Astrocyte (in vitro differentiated cells and primary cell): ENCODE measurements at regions not wholly inside any gene's neighbourhood (a gene's known extent, or its start where the extent isn't known, plus 50 kb on each side); places are given as distances from the start of the nearest gene placed in this dataset.

ENCODE experiments used
- DNase-seq: peaks from one replicate; pipeline ENCODE4 v3.0.0-alpha.2; 2010; ENCODE audit warnings: low read depth
- FAIRE-seq: peaks from 2 replicates; lab custom pipeline; 2011; peaks lifted over from hg19 to GRCh38; lab: Jason Lieb, UNC
- H2AFZ ChIP-seq: 2 replicates; pipeline ENCODE4 v1.6.0; 2012; ENCODE audit warnings: low read depth, low read length, inconsistent platforms
- H3K27ac ChIP-seq: 2 replicates; pipeline ENCODE4 v1.5.1; 2011; ENCODE audit warnings: low read depth, low read length, inconsistent platforms
- H3K27me3 ChIP-seq: 2 replicates; pipeline ENCODE4 v1.6.0; 2011; ENCODE audit warnings: low read length, inconsistent platforms; ENCODE audit not compliant: insufficient read depth
- H3K36me3 ChIP-seq: 2 replicates; pipeline ENCODE4 v1.5.1; 2011; ENCODE audit warnings: low read length, inconsistent platforms; ENCODE audit not compliant: insufficient read depth
- H3K4me1 ChIP-seq: 2 replicates; pipeline ENCODE4 v1.5.1; 2011; ENCODE audit warnings: low read length, inconsistent platforms; ENCODE audit not compliant: insufficient read depth
- H3K4me2 ChIP-seq: 2 replicates; pipeline ENCODE4 v1.6.0; 2012; ENCODE audit warnings: low read length, inconsistent platforms
- H3K4me3 ChIP-seq: 2 replicates; pipeline ENCODE4 v1.5.1; 2011; ENCODE audit warnings: low read depth, mild to moderate bottlenecking, low read length, inconsistent platforms; ENCODE audit not compliant: insufficient read depth
- H3K79me2 ChIP-seq: 2 replicates; pipeline ENCODE4 v1.6.0; 2012; ENCODE audit warnings: mild to moderate bottlenecking, low read length, inconsistent platforms; ENCODE audit not compliant: insufficient read depth
- H3K9ac ChIP-seq: 2 replicates; pipeline ENCODE4 v1.6.0; 2012; ENCODE audit warnings: mild to moderate bottlenecking, low read length, inconsistent platforms
- H3K9me3 ChIP-seq: 2 replicates; pipeline ENCODE4 v1.5.1; 2012; ENCODE audit warnings: low read depth, mild to moderate bottlenecking, low read length, inconsistent platforms; ENCODE audit not compliant: insufficient read depth
- H4K20me1 ChIP-seq: 2 replicates; pipeline ENCODE4 v1.6.0; 2012; ENCODE audit warnings: low read length, inconsistent platforms; ENCODE audit not compliant: insufficient read depth
- H3K27ac Mint-ChIP-seq: one replicate; pipeline ENCODE4 v1.8.0; 2021; ENCODE audit warnings: mild to moderate bottlenecking, mixed read lengths; ENCODE audit not compliant: unreplicated experiment
- H3K27me3 Mint-ChIP-seq: one replicate; pipeline ENCODE4 v1.8.0; 2021; ENCODE audit warnings: low read depth, mixed read lengths; ENCODE audit not compliant: unreplicated experiment
- H3K36me3 Mint-ChIP-seq: one replicate; pipeline ENCODE4 v1.8.0; 2021; ENCODE audit warnings: low read depth, mixed read lengths; ENCODE audit not compliant: unreplicated experiment
- H3K4me1 Mint-ChIP-seq: one replicate; pipeline ENCODE4 v1.8.0; 2021; ENCODE audit warnings: low read depth, mixed read lengths; ENCODE audit not compliant: unreplicated experiment
- H3K4me3 Mint-ChIP-seq: one replicate; pipeline ENCODE4 v1.8.0; 2021; ENCODE audit warnings: mild to moderate bottlenecking, moderate library complexity, mixed read lengths; ENCODE audit not compliant: unreplicated experiment
- H3K9me3 Mint-ChIP-seq: one replicate; pipeline ENCODE4 v1.8.0; 2021; ENCODE audit warnings: mild to moderate bottlenecking, mixed read lengths; ENCODE audit not compliant: unreplicated experiment
- CTCF ChIP-seq: IDR thresholded peaks from 2 replicates; pipeline ENCODE4 v1.5.1; 2011; ENCODE audit warnings: low read depth, mild to moderate bottlenecking, inconsistent platforms, low read length, moderate library complexity; ENCODE audit not compliant: insufficient read depth
- EZH2 ChIP-seq: IDR thresholded peaks from 2 replicates; pipeline ENCODE4 v1.6.1; 2012; ENCODE audit warnings: mild to moderate bottlenecking, low read length, inconsistent platforms; ENCODE audit not compliant: insufficient read depth

- no peaks in the 10 kb centered on the region for H3K79me2 ChIP-seq
- no peaks in the 10 kb centered on the region for H3K4me1 ChIP-seq
- Mint-ChIP-seq H3K4me1 (no peaks in the 10 kb centered on the region), H3K36me3 (no peaks in the 10 kb centered on the region), H3K27ac (no peak overlapping the region), H3K27me3 (no peaks in the 10 kb centered on the region), H3K4me3 (no peak overlapping the region), H3K9me3 (no peaks in the 10 kb centered on the region)
- no peak overlapping the region for H3K9ac ChIP-seq
- H3K36me3 ChIP-seq, result no peaks in the 10 kb centered on the region
- H3K4me2 ChIP-seq, result no peak overlapping the region
- no peaks in the 10 kb centered on the region for H3K27me3 ChIP-seq
- no peak overlapping the region for H2AFZ ChIP-seq
- no peaks in the 10 kb centered on the region for H4K20me1 ChIP-seq
- H3K27ac ChIP-seq, result no peak overlapping the region
- FAIRE-seq (no peak), DNase-seq (no peak)
- TF ChIP-seq EZH2 (no peak), CTCF (no peak)
- no peaks in the 10 kb centered on the region for H3K9me3 ChIP-seq
- no peak overlapping the region for H3K4me3 ChIP-seq
Measured at GRCh38 chr5:22998774-22999173, 145.6 kb upstream of the CDH12 start.

GRCh38 chr5:22998362-22998761, 145.2 kb upstream of the CDH12 start:
- Histone ChIP-seq H3K36me3 (no peaks in the 10 kb centered on the region), H3K9me3 (no peaks in the 10 kb centered on the region), H4K20me1 (no peaks in the 10 kb centered on the region), H3K4me3 (no peak overlapping the region), H3K27ac (no peak overlapping the region), H3K79me2 (no peaks in the 10 kb centered on the region), H2AFZ (no peak overlapping the region), H3K4me1 (no peaks in the 10 kb centered on the region), H3K4me2 (no peak overlapping the region), H3K27me3 (no peaks in the 10 kb centered on the region), H3K9ac (no peak overlapping the region)
- H3K36me3 Mint-ChIP-seq, result no peaks in the 10 kb centered on the region
- TF ChIP-seq EZH2, result no peak
- TF ChIP-seq CTCF, result no peak
- no peak for DNase-seq
- H3K4me3 Mint-ChIP-seq, result no peak overlapping the region
- no peaks in the 10 kb centered on the region for H3K9me3 Mint-ChIP-seq
- H3K27me3 Mint-ChIP-seq, result no peaks in the 10 kb centered on the region
- H3K4me1 Mint-ChIP-seq, result no peaks in the 10 kb centered on the region
- no peak for FAIRE-seq
- no peak overlapping the region for H3K27ac Mint-ChIP-seq

DNA sequence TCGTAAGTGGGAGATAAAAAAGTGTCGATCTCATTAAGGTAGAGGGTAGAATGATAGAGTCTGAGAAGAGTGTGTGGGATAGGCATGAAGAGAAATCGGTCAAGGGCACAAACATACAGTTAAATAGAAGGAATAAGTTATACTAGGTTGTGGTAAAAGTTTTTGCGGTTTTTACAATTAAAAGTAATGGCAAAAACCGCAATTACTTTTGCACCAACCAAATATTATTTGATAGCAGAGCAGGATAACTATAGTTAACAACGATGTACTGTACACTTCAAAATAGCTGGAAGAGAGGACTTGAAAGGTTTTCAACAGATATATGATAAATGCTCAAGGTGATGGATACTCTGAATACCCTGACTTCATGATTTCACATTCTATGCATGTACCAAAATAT, 135.8 kb upstream of the CDH12 start:
- no peak for FAIRE-seq
- no peaks in the 10 kb centered on the region for H3K27me3 Mint-ChIP-seq
- no peaks in the 10 kb centered on the region for H4K20me1 ChIP-seq
- H3K4me3 Mint-ChIP-seq, result no peak overlapping the region
- no peaks in the 10 kb centered on the region for H3K36me3 ChIP-seq
- no peaks in the 10 kb centered on the region for H3K4me1 ChIP-seq
- no peak overlapping the region for H3K4me3 ChIP-seq
- H3K4me1 Mint-ChIP-seq, result no peaks in the 10 kb centered on the region
- H3K27ac Mint-ChIP-seq, result no peak overlapping the region
- TF ChIP-seq EZH2 (no peak), CTCF (no peak)
- no peak overlapping the region for H2AFZ ChIP-seq
- H3K79me2 ChIP-seq, result no peaks in the 10 kb centered on the region
- no peaks in the 10 kb centered on the region for H3K9me3 Mint-ChIP-seq
- no peak for DNase-seq
- no peak overlapping the region for H3K4me2 ChIP-seq
- no peak overlapping the region for H3K27ac ChIP-seq
- H3K9me3 ChIP-seq, result no peaks in the 10 kb centered on the region
- H3K36me3 Mint-ChIP-seq, result no peaks in the 10 kb centered on the region
- H3K9ac ChIP-seq, result no peak overlapping the region
- no peaks in the 10 kb centered on the region for H3K27me3 ChIP-seq
